HepG2 (cell line): ENCODE measurements at regions not wholly inside any gene's neighbourhood (a gene's known extent, or its start where the extent isn't known, plus 50 kb on each side); places are given as distances from the start of the nearest gene placed in this dataset.

ENCODE experiments used
- ATAC-seq: fragments of 200-7000 bp; cut with Tn5 transposase; 3 replicates; pipeline ENCODE4 v1.9.1; 2020; ENCODE audit warnings: mild to moderate bottlenecking, moderate library complexity
- BruUV-seq: library from RNA; stranded (reverse); fragments of 400-500 nt; replicated peaks from 2 replicates; lab custom pipeline; 2021; lab: Mats Ljungman, UMichigan
- CTCF ChIA-PET: fragments of 300-600 bp; formaldehyde crosslinking; extraction: SDS; loops from one replicate; lab custom pipeline; 2021; ENCODE audit warnings: low total read pairs, inconsistent platforms, low intra/inter-chr PET ratio; lab: Yijun Ruan, JAX
- POLR2A ChIA-PET: fragments of 350-600 bp; sonication (Branson Sonifier 250); formaldehyde crosslinking; loops from one replicate; lab custom pipeline; 2020; ENCODE audit warnings: antibody characterized with exemption, inconsistent platforms; lab: Yijun Ruan, JAX
- DNase-seq: peaks from one replicate; pipeline ENCODE4 v3.0.0-alpha.2; 2015; ENCODE audit warnings: low spot score
- FAIRE-seq: peaks from 3 replicates; lab custom pipeline; 2011; peaks lifted over from hg19 to GRCh38; lab: Jason Lieb, UNC
- H2AFZ ChIP-seq: one replicate; pipeline ENCODE4 v1.6.1; 2011; ENCODE audit warnings: low read length, inconsistent platforms
- H3K27ac ChIP-seq: fragments of 300-600 bp; 3 replicates; pipeline ENCODE4 v1.8.0; 2011; ENCODE audit warnings: mixed run types, mild to moderate bottlenecking, mixed read lengths, low read length, inconsistent platforms; ENCODE audit not compliant: insufficient read depth; ENCODE audit errors: extremely low read length
- H3K27me3 ChIP-seq, 2 experiments: fragments of 200-600 bp in 1 of 2; 2 replicates in 1 of 2; 3 replicates in 1 of 2; pipeline versions ENCODE4 v1.6.0 to v1.8.0; 2011; ENCODE audit warnings: low read length in 2 of 2, mild to moderate bottlenecking in 2 of 2, moderate library complexity in 2 of 2, inconsistent platforms in 1 of 2; ENCODE audit not compliant: insufficient read depth in 2 of 2, control insufficient read depth in 1 of 2
- H3K36me3 ChIP-seq, 2 experiments: fragments of 200-600 bp in 1 of 2; replicated peaks in 1 of 2; 2 replicates in 1 of 2; 3 replicates in 1 of 2; pipeline versions ENCODE4 v1.5.1 to v1.8.0; 2011; ENCODE audit warnings: low read length in 2 of 2, inconsistent platforms in 1 of 2; ENCODE audit not compliant: insufficient read depth in 2 of 2, control insufficient read depth in 1 of 2
- H3K4me1 ChIP-seq: 2 replicates; pipeline ENCODE4 v1.5.1; 2012; ENCODE audit warnings: low read length, inconsistent platforms; ENCODE audit not compliant: insufficient read depth
- H3K4me2 ChIP-seq: 2 replicates; pipeline ENCODE4 v1.6.0; 2011; ENCODE audit warnings: low read depth, low read length, inconsistent platforms
- H3K4me3 ChIP-seq, 3 experiments: fragments of 200-600 bp in 1 of 3; sonication (generic), shearing (Covaris generic) in 1 of 3; replicated peaks in 1 of 3; 2 replicates each; pipeline ENCODE4 v1.5.1; 2011 to 2016; ENCODE audit warnings: low read length in 3 of 3, inconsistent platforms in 2 of 3, low read depth in 2 of 3, mild to moderate bottlenecking in 2 of 3, control low read depth in 1 of 3, mixed read lengths in 1 of 3; ENCODE audit not compliant: insufficient read depth in 1 of 3
- H3K79me2 ChIP-seq: one replicate; pipeline ENCODE4 v1.6.1; 2011; ENCODE audit warnings: low read length, inconsistent platforms; ENCODE audit not compliant: insufficient read depth
- H3K9ac ChIP-seq: 2 replicates; pipeline ENCODE4 v1.6.0; 2011; ENCODE audit warnings: mild to moderate bottlenecking, low read depth, low read length, inconsistent platforms; ENCODE audit not compliant: insufficient read depth
- H3K9me3 ChIP-seq: 2 replicates; pipeline ENCODE4 v1.5.1; 2012; ENCODE audit warnings: mild to moderate bottlenecking, low read length
- H4K20me1 ChIP-seq: 2 replicates; pipeline ENCODE4 v1.6.0; 2011; ENCODE audit warnings: inconsistent platforms, mild to moderate bottlenecking, low read length, moderate library complexity; ENCODE audit not compliant: insufficient read depth
- U2AF1 ChIP-seq: fragments of 200-400 bp; formaldehyde crosslinking; optimal IDR thresholded peaks from 2 replicates; pipeline ENCODE3; 2017; ENCODE audit warnings: mild to moderate bottlenecking, low read depth, low read length
- ZNF530 ChIP-seq: sonication (generic); formaldehyde crosslinking; IDR thresholded peaks from 2 replicates; pipeline ENCODE4 v1.5.0; 2020; ENCODE audit warnings: low read depth, mild to moderate bottlenecking, missing genetic modification reagents
- ZNF790 ChIP-seq: sonication (generic); formaldehyde crosslinking; IDR thresholded peaks from 2 replicates; pipeline ENCODE4 v1.8.0; 2022; ENCODE audit warnings: missing genetic modification reagents, mild to moderate bottlenecking, borderline replicate concordance
- ZNF878 ChIP-seq: sonication (generic); formaldehyde crosslinking; IDR thresholded peaks from 2 replicates; pipeline ENCODE4 v1.8.1; 2023; ENCODE audit warnings: mild to moderate bottlenecking, missing genetic modification reagents, moderate library complexity
- WGBS: methylation state at CpG from one replicate; pipeline ENCODE4 v1.1.6; 2017; ENCODE audit warnings: low lambda C conversion rate; 5-methylcytosine and 5-hydroxymethylcytosine counted together
- in situ Hi-C: cut with HindIII; loops from 2 replicates; pipeline ENCODE4 v1.10.0; 2017; ENCODE audit warnings: low pct_unique_long_range_greater_than_20kb; ENCODE audit not compliant: extremely low pct_ligation_motif_present
- intact Hi-C: fragments of 100-400 bp; cut with micrococcal nuclease; formaldehyde crosslinking; loops from one replicate; pipeline ENCODE4 v1.10.0; 2022; ENCODE audit not compliant: unreplicated experiment
- TF ChIP-seq, protein P1 (sequence below): sonication (generic); formaldehyde crosslinking; IDR thresholded peaks from 2 replicates; pipeline ENCODE4 v1.5.1; 2020; ENCODE audit warnings: mild to moderate bottlenecking, moderate library complexity, missing genetic modification reagents
- TF ChIP-seq, protein P2 (sequence below): sonication (generic); formaldehyde crosslinking; IDR thresholded peaks from 2 replicates; pipeline ENCODE4 v1.4.0; 2020; ENCODE audit warnings: missing genetic modification reagents
- TF ChIP-seq, protein P3 (sequence below): sonication (generic); formaldehyde crosslinking; IDR thresholded peaks from 2 replicates; pipeline ENCODE4 v1.4.0; 2020; ENCODE audit warnings: mild to moderate bottlenecking, missing genetic modification reagents, borderline replicate concordance

- TF ChIP-seq, protein P1, sequence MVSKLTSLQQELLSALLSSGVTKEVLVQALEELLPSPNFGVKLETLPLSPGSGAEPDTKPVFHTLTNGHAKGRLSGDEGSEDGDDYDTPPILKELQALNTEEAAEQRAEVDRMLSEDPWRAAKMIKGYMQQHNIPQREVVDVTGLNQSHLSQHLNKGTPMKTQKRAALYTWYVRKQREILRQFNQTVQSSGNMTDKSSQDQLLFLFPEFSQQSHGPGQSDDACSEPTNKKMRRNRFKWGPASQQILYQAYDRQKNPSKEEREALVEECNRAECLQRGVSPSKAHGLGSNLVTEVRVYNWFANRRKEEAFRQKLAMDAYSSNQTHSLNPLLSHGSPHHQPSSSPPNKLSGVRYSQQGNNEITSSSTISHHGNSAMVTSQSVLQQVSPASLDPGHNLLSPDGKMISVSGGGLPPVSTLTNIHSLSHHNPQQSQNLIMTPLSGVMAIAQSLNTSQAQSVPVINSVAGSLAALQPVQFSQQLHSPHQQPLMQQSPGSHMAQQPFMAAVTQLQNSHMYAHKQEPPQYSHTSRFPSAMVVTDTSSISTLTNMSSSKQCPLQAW (CRISPR knock-in tag), result no peak
- TF ChIP-seq ZNF878 (CRISPR knock-in tag) (no peak), U2AF1 (no peak), ZNF530 (CRISPR knock-in tag) (no peak), ZNF790 (CRISPR knock-in tag) (no peak)
- TF ChIP-seq, protein P2, sequence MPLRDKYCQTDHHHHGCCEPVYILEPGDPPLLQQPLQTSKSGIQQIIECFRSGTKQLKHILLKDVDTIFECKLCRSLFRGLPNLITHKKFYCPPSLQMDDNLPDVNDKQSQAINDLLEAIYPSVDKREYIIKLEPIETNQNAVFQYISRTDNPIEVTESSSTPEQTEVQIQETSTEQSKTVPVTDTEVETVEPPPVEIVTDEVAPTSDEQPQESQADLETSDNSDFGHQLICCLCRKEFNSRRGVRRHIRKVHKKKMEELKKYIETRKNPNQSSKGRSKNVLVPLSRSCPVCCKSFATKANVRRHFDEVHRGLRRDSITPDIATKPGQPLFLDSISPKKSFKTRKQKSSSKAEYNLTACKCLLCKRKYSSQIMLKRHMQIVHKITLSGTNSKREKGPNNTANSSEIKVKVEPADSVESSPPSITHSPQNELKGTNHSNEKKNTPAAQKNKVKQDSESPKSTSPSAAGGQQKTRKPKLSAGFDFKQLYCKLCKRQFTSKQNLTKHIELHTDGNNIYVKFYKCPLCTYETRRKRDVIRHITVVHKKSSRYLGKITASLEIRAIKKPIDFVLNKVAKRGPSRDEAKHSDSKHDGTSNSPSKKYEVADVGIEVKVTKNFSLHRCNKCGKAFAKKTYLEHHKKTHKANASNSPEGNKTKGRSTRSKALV (CRISPR knock-in tag), result no peak
- TF ChIP-seq, protein P3, sequence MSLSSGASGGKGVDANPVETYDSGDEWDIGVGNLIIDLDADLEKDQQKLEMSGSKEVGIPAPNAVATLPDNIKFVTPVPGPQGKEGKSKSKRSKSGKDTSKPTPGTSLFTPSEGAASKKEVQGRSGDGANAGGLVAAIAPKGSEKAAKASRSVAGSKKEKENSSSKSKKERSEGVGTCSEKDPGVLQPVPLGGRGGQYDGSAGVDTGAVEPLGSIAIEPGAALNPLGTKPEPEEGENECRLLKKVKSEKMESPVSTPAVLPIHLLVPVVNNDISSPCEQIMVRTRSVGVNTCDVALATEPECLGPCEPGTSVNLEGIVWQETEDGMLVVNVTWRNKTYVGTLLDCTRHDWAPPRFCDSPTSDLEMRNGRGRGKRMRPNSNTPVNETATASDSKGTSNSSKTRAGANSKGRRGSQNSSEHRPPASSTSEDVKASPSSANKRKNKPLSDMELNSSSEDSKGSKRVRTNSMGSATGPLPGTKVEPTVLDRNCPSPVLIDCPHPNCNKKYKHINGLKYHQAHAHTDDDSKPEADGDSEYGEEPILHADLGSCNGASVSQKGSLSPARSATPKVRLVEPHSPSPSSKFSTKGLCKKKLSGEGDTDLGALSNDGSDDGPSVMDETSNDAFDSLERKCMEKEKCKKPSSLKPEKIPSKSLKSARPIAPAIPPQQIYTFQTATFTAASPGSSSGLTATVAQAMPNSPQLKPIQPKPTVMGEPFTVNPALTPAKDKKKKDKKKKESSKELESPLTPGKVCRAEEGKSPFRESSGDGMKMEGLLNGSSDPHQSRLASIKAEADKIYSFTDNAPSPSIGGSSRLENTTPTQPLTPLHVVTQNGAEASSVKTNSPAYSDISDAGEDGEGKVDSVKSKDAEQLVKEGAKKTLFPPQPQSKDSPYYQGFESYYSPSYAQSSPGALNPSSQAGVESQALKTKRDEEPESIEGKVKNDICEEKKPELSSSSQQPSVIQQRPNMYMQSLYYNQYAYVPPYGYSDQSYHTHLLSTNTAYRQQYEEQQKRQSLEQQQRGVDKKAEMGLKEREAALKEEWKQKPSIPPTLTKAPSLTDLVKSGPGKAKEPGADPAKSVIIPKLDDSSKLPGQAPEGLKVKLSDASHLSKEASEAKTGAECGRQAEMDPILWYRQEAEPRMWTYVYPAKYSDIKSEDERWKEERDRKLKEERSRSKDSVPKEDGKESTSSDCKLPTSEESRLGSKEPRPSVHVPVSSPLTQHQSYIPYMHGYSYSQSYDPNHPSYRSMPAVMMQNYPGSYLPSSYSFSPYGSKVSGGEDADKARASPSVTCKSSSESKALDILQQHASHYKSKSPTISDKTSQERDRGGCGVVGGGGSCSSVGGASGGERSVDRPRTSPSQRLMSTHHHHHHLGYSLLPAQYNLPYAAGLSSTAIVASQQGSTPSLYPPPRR (CRISPR knock-in tag), result no peak
- no TSS peak for BruUV-seq
- no peak for DNase-seq
- Histone ChIP-seq H3K27me3 (peaks cover 0 to 5% of the 10 kb centered on the region in 2 experiments; a peak in 2 of 5 replicates), H3K27ac (no peak overlapping the region), H3K4me3 (no peak overlapping the region), H4K20me1 (no peaks in the 10 kb centered on the region), H3K9me3 (no peaks in the 10 kb centered on the region), H2AFZ (no peak overlapping the region), H3K36me3 (no peaks in the 10 kb centered on the region), H3K79me2 (no peaks in the 10 kb centered on the region), H3K9ac (no peak overlapping the region), H3K4me2 (no peak overlapping the region), H3K4me1 (peaks cover 13% of the 10 kb centered on the region)
- ChIA-PET POLR2A (no interaction called here), CTCF (no interaction called here)
- in situ Hi-C loops (no loop called here), intact Hi-C loops (loop anchor here (5.0 kb wide), 1 partner anchor 79 kb away; no protein-coding TSS in a partner anchor)
- FAIRE-seq, result no peak
- 39% methylated on average over 3 of the region's 3 CpGs for WGBS
- ATAC-seq, result no peak
Measured at GRCh38 chr18:76571689-76572088, 76.6 kb upstream of the ZNF516 start.
